ENCODE measurements at regions not wholly inside any gene's neighbourhood (a gene's known extent, or its start where the extent isn't known, plus 50 kb on each side); places are given as distances from the start of the nearest gene placed in this dataset.

DNA sequence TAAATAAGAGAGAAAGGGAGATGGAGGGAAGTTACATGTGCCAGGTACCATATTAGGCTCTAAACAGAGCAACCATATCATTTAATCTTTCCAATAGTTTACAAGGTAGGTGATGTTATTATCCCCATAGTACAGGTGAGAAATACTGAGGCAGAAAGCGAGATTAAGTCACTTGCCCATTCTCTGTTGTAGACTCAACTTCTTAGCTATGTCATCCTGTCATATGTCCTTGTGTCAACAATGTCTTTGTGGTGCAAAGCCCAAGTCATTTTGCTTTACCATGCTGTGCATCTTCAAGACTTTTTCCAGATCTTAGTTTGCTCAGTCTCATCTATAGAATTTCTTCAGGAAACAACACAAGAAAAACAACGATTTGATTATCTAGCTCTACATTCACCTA, 205.0 kb upstream of the E2F8 start:
- TF ChIP-seq TAF1 (IDR thresholded peaks at IDR 0.05; ENCODE audit: borderline replicate concordance, insufficient read depth, low read length) (no peak), POLR2AphosphoS5 (IDR thresholded peaks at IDR 0.05; ENCODE audit: low read depth, low read length) (no peak), REST (IDR thresholded peaks at IDR 0.05; ENCODE audit: insufficient read depth in 1 of 2, low read depth in 2 of 2, low read length in 2 of 2) (no peak), SIN3A (IDR thresholded peaks at IDR 0.05; ENCODE audit: borderline replicate concordance, insufficient read depth, low read length) (no peak), FOXP2 (optimal IDR thresholded peaks at IDR 0.05; ENCODE audit: borderline replicate concordance, extremely low read depth, extremely low read length, insufficient read depth) (no peak)

All from PFSK-1 (cell line).